HG03159 (cell line): ENCODE measurements at regions not wholly inside any gene's neighbourhood (a gene's known extent, or its start where the extent isn't known, plus 50 kb on each side); places are given as distances from the start of the nearest gene placed in this dataset.

ENCODE experiments used
- ATAC-seq: cut with Tn5 transposase; IDR thresholded peaks from one replicate; pipeline ENCODE4 v1.9.1; 2021; ENCODE audit warnings: mild to moderate bottlenecking, moderate library complexity; ENCODE audit not compliant: unreplicated experiment

- no peak for ATAC-seq
Observed at GRCh38 chr6:6518631-6519427, 69.7 kb upstream of the LY86 start.

- ATAC-seq = no peak
Observed at GRCh38 chr6:6521961-6522482, 66.5 kb upstream of the LY86 start.

- no peak for ATAC-seq
Observed at GRCh38 chr6:6522709-6523108, 65.8 kb upstream of the LY86 start.

GRCh38 chr6:6524951-6525350, 63.6 kb upstream of the LY86 start:
- no peak for ATAC-seq

- no peak for ATAC-seq
Observed at GRCh38 chr6:6525933-6526332, 62.6 kb upstream of the LY86 start.

- no peak for ATAC-seq
Observed at GRCh38 chr6:6529275-6529674, 59.2 kb upstream of the LY86 start.

GRCh38 chr6:6533176-6533575, 55.3 kb upstream of the LY86 start:
- no peak for ATAC-seq

- no peak for ATAC-seq
Observed at GRCh38 chr6:6534399-6534798, 54.1 kb upstream of the LY86 start.

GRCh38 chr6:6537488-6538260, 50.8 kb upstream of the LY86 start:
- ATAC-seq = no peak

- no peak for ATAC-seq
Observed at GRCh38 chr6:6538261-6538660, 50.3 kb upstream of the LY86 start.
